ENCODE measurements at regions not wholly inside any gene's neighbourhood (a gene's known extent, or its start where the extent isn't known, plus 50 kb on each side); places are given as distances from the start of the nearest gene placed in this dataset.

DNA sequence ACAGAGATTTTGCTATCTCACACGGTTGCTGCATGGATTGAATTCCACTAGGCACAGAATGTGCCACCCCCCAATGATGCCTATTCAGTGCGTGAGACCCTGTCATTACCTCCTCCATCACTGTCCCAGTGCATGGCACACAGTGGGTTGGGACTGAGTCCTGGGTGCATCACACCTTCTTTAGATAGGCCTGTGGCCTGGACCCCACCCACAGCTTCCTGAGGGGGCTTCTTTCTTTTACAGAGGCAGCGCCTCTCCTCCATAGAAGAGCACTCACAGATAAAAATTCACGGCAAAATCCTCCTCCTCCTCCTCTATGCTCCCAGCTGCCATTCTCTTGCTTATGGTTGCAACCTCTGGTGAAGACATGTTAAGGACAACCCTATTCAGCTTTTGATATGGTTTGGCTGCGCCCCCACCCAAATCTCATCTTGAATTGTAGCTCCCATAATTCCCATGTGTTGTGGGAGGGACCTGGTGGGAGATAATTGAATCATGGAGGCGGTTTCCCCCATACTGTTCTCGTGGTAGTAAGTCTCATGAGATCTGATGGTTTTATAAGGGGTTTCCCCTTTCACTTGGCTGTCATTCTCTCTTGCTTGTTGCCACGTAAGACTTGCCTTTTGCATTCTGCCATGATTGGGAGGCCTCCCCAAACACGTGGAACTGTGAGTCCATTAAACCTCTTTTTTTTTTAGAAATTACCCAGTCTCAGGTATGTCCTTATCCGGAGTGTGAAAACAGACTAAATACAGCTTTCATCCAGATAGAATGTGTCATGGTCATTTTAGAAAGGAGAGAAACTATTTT lies 147.6 kb downstream of the KLF13 start:
- no peak for TF ChIP-seq CTCF (IDR thresholded peaks at IDR 0.05)
- no peak for TF ChIP-seq NFE2L2 (conservative IDR thresholded peaks at IDR 0.05; ENCODE audit: low read length)
- TF ChIP-seq REST (IDR thresholded peaks at IDR 0.05), result no peak
- TF ChIP-seq HOXB13 (CRISPR knock-in tag; IDR thresholded peaks at IDR 0.05; ENCODE audit: low read depth), result no peak
- TF ChIP-seq RARB (CRISPR knock-in tag; IDR thresholded peaks at IDR 0.05), result no peak
- TF ChIP-seq RFX5 (IDR thresholded peaks at IDR 0.05), result no peak

Measured in A549 (cell line).